HG02852 (cell line): ENCODE measurements at regions not wholly inside any gene's neighbourhood (a gene's known extent, or its start where the extent isn't known, plus 50 kb on each side); places are given as distances from the start of the nearest gene placed in this dataset.
"Not testable (repeated sequence)": the region's sequence is repeated elsewhere in the genome, so short reads cannot be mapped to it uniquely, and the experiment has no call there.

ENCODE experiments used
- ATAC-seq: cut with Tn5 transposase; IDR thresholded peaks from one replicate; pipeline ENCODE4 v1.9.1; 2021; ENCODE audit warnings: mild to moderate bottlenecking, moderate library complexity; ENCODE audit not compliant: unreplicated experiment

DNA sequence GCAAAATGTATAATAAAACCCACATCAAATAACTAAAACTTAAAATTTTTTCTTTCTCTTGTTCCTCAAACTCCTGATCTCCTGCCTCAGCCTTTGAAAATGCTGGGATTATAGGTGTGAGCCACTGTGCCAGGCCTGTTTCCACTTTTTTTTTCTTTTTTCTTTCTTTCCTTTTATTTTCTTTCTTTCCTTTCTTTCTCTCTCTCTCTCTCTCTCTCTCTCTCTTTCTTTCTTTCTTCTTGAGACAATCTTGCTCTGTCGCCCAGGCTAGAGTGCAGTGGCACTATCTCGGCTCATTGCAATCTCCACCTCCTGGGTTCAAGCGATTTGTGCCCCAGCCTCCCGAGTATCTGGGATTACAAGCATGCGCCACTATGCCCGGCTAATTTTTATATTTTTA, 164.6 kb downstream of the OR2B2 start:
- ATAC-seq = no peak

DNA sequence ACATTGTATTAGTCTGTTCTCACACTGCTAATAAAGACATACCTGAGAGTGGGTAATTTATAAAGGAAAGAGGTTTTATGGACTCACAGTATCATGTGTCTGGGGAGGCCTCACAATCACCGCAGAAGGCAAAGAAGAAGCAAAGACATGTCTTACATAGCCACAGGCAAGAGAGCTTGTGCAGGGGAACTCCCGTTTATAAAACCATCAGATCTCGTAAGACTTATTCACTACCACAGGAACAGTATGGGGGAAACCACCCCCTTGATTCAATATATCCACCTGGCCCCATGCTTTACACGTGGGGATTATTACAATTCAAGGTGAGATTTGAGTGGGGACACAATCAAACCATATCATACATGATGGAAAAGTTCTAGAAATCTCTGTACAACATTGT, 165.3 kb downstream of the OR2B2 start:
- ATAC-seq = not testable (repeated sequence)

DNA sequence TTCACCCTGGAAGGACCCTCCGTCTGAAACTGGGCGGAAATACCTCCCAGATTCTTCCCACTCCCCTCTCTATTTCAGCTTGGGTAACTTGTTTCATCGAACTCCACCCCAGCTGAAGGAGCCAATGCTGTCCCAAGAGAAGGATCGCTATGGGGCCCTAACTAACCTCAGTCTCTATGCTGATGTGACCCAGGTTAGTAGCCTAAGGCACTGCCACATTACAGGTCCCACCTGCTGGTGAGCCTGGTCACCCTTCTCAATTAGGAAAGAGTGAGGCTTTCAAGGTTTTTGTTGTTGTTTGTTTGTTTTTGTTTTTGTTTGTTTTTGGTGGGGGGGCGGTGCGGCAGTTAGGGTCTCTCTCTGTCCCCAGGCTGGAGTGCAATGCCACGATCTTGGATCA, 168.4 kb downstream of the OR2B2 start:
- ATAC-seq = no peak

DNA sequence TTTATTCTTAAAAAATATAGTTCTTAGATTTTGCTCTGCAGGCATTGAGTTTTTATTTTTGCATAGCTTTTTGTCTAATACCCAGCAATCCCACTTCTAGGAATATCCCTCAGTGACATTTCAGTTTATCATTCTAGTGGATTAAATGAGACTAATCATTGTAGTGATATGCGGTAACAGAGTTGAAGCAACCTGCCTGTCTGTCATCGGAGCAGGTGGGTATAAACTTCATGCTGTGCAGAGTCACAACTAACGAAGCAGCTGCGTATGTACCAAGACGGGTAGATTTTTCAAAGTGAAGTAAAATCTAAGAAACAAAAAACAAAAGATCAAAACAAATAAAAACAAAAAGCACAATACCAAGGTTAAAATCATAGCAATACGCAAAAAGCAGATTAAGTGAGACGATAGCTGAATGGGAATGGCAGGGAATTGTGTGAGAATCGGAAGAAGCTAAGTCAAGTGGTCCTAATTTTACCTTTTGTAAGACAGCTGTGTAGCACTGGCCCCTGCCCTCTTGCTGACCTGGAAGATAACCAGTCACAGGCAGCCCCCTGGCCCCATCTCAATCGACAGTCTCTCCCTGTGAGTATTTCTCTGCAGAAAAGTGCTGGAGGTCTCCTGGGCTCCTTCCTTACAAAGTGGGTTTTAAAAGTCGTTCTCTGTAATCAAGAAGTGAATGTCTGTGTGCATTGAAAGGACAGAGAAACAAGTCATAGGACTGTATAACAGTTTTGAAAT, 169.2 kb downstream of the OR2B2 start:
- no peak for ATAC-seq

DNA sequence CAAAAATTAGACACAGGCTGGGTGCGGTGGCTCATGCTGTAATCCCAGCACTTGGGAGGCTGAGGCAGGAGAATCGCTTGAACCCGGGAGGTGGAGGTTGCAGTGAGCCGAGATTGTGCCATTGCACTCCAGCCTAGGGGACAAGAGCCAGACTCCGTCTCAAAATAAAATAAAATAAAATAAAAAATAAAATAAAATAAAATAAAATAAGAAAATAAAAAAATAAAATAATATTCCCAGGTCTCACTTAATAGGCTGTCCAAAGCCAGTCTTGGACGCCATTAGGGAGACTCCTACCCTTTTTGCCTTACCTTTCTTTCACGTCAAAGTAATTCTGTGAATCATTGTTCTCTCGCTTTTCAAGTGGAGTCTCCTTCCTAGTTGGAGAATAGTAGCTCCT, 172.3 kb downstream of the OR2B2 start:
- ATAC-seq = not testable (repeated sequence)

DNA sequence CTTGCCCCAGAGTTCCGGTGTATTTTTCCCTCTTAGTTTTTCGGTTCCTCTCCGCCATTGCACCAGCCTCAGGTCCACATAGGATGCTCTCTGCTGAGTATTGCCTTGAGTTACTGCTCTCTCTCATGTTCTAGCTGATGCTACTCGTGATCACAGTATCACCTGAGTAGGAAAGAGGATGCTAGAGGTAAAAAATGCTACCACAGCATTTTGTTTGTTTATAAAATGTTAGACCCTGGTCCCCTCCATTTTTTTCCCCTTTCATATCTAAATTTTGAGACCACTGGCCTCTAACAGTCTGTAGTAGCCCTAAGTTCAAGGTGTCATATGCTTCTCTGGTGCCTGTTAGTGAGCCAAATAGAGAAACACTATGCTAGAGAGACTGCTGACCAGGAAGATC, 175.5 kb downstream of the OR2B2 start:
- ATAC-seq = no peak

DNA sequence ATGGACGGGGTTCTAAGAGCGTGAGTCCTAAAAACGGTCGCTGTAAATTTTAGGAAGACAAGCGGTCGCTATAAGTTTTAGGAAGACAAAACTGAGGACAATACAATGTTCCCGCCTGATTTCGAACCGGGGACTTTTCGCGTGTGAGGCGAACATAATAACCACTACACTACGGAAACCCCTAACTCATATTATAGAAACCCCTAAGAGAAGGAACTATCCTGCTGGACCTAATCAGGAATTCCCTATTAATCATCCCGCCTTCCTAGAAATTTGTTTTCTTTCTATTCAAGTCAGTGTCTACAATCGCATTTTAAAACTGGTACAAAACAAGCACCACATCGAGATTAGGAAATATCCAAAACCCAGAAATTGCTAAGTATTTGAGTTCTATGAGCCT, 183.8 kb downstream of the OR2B2 start:
- no peak for ATAC-seq

DNA sequence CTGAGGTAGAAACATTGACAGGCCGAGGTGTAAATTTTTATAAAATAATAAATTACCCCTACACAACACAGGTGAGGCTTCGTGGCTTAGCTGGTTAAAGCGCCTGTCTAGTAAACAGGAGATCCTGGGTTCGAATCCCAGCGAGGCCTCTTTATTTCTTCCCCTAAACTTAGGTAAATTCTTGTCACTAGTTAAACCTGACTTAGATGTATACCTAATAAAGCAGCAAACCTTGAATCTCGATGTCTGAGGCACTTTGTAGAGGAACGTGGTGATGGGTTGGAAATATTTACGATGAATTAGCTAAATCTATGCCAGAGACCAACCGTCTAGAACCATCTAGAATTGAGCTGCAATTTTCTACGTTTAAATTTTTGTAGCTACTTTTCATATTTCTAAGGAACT, 185.6 kb downstream of the OR2B2 start:
- ATAC-seq = no peak

DNA sequence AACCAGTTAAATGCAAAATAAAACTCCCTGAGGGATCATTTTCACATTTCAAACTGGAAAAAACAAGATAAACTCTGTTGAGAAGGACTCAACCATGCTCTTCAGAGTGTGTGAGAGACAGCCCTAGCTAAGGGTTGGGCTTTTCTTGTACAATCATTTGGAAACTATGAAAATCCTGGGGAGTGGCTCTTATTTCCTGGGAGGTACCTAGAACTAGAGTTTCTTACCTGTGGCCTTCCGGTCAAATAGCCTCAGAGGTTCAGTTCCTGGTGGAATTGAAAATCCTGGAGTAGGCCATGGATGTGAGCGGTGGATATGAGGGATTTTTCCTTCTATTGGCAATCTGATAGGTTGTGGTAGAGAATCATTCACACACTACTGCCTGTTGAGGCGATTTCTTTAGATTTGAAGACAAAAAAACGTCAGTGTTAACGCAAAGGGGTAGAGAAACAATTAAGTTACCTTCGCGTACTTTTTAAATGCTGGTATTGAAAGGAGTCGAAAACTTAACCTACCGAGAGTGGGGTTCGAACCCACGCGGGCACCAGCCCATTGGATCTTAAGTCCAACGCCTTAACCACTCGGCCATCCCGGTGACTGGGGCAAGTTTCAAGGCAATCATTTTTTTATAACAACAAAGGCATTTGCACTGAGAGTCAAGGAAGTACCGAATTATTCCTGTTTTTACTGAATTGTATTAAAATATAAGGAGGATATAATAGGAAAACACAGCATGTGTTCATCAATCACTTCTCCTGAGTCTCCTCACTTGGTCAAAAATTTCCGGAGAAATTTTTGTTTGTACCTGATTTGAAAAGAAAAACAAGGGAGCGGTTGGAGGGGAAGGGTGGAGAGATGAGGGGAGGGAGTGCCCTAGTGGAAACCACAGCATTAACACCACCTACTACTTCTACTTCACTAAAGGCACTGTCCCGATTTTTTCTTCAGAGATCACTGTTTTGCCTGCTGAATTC, 191.3 kb downstream of the OR2B2 start:
- ATAC-seq = no peak

DNA sequence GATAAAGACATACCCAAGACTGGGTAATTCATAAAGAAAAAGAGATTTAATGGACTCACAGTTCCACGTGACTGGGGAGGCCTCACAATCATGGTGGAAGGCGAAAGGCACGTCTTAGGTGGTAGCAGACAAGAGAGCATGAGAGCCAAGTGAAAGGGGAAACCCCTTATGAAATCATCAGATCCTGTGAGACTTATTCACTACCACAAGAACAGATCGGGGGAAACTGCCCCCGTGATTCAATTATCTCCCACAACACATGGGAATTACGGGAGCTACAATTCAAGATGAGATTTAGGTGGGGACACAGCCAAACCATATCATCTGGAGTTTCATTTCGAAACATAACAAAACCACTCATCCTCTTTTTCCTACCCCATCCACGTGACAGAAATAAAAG, 193.2 kb downstream of the OR2B2 start:
- not testable (repeated sequence) for ATAC-seq

DNA sequence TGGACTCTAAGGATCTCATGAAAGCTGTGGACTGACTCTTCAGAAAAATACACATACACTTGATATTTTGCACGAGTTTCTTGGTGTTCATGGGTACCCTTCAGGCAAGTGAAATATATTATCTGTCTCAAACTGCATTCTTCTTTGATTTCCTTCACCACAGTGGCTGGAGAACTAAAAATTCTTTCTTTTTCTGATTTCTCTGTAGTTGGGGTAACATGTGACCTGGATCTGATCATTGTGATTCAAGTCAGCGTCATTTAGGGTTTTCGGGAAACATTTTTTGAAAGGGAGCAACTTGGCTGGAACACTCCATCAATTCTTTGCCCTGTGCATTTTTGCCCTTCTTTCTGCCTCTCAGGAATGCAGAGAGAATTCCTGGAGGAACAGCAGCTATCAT, 205.8 kb downstream of the OR2B2 start:
- ATAC-seq = no peak

DNA sequence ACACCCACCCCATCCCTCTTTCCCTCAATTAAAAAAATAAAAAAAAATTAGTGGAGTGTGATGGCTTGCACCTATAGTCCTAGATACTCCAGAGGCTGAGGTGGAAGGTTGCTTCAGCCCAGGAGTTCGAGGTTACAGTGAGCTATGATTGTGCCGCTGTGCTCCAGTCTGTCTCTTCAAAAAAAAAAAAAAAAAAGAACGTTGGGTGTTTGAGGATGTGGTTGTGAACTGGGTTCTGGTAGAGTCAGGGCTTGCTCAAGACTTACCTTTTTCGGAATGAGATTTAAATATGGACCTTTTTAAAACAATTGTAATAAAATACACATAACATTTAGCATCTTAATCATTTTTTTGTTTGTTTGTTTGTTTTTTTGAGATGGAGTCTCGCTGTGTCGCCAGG, 211.9 kb downstream of the OR2B2 start:
- no peak for ATAC-seq

DNA sequence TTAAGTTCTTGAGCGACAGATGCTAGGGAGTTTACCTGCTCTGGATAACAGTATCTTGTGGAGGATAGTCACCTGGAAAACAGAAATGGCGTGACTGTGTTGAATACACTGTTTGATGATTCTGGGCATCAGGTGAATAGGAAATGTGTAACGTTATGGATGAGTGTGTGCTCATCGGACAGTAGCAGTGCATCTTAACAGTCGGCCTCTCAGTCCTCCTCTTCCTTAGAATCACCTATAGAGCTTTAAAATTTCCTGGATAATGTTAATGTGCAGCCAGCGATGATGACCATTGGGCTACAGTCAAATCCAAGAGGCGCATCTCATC, 217.7 kb downstream of the OR2B2 start:
- no peak for ATAC-seq

DNA sequence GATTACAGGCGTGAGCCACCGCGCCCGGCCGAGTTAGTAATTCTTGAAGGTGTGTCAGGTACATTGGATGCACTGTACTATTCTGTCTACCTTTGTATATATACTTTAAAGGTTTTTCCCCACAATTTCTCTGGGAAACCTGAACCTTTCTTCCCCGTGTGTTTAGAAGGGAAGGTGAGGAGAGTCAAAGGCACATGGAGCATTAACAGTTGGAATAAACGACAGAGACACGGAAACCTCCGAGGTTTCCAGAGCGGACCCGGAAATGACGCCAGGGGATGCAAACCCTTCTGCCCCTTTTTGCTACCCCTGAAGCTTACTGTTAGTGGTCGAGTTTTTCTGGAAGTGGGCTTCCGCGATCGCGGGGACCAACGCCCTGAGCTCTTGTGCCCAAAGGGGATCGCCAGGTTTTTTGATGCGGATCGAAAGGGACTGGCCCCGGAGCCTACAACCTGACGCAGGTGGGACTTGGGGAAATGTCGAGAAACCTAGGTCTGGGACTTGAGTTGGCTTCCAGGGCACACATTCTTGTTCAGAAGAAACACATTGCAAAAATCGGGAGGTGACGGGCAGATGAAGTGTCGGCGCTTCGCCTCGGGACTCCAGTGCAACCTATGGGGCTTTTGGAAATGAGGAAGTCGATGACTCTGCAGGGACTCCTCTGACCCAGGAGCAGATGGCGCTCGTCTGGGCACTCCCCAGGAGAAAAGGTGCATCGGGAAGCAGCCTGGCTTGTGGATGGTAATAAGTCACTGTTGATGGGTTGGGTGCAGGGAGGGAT, 218.2 kb downstream of the OR2B2 start:
- peak; percentile 56 for ATAC-seq

DNA sequence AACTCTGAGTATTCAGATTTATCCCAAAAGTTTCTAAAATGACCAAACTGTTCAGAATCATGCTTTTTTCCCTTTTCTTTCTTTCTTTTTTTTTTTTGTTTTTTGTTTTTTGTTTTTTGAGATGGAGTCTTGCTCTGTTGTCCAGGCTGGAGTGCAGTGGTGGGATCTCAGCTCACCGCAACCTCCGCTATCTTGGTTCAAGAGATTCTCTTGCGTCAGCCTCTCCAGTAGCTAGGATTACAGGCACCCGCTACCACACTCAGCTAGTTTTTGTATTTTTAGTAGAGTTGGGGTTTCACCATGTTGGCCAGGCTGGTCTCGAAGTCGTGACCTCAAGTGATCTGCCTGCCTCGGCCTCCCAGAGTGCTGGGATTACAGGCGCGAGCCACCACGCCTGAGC, 219.2 kb upstream of the ZNF184 start:
- ATAC-seq = not testable (repeated sequence)

DNA sequence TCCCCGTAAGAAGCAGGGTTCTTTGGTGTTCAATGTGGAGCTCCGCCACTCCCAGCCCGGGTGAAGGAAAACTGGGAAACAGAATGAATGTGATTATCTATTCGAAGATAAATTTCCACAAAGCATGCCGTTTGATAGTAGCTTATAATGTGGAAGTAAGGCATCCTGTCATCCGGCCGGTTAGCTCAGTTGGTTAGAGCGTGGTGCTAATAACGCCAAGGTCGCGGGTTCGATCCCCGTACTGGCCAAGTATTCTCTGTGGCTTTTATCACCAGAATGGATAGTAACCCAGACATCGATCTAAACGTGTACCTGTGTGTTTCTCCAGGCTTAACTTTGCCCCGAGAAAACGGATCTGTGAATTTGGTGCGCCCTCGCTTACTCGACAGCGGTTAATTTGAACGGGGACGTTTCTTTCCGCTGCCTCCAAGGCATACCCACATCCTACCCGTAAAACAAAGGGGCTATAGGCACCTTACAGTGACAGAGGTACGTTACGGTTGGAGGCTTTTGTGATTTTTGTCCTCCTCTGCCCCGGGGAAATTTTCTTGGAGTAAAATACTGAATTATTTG, 215.2 kb upstream of the ZNF184 start:
- peak; percentile 51 for ATAC-seq

DNA sequence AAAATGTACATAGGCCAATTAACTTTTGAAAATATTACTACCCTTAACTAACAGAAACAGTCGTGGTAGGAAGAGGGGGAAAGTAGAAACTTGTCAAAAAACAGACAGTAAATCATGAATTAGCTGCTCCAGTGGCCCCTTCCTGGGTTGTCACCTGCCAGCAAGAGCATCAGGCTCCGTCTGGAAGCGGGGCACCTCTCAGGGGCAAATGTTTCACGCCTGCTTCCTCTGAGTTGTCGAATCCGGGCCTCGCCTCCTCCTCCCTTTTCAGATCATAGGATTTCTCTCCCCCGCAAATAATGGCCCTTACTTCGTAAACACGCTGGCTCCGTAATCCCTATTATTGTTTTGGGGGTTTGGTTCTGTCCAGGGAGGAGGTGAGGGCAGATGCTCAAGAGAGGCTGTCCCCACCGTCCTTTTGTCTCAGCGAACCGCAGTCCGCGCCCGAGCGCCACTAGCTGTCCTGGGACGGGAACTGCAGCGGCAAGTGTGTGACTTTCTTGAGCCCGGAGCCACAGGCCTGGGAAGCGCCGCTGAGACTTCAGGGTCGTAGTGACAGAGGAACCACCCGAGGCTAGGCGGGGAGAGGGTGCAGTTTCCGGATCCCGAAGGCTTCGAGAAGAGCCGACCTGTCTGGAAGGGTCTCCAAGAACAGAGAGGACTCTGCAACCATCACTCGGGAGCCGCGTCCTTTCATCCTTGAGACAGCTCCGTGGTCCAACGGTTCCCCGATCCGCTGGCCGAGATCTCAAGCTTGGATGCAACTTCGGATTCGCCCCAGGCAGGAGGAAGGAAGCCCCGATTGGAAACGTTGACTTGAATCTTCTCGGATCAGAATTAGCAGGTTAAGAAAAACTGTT, 214.5 kb upstream of the ZNF184 start:
- ATAC-seq = peak; percentile 61

DNA sequence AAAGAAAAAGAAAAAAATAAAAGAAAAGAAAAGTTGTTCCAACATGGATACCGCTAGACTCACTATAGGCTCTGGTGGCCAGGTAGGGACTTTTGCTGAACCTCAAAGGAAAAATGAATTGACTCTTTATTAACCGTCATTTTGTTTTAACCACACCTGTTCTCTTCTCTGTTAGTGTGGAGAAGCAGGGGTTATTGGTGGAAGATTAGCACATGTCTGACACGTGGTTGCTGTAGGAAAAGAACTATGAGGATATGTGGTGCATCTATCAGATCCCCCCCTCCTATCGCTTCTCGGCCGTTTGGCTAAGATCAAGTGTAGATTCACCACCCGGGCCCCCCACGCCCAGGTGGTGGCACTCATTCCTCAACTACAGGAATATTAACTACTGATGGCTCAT, 212.4 kb upstream of the ZNF184 start:
- ATAC-seq = no peak

DNA sequence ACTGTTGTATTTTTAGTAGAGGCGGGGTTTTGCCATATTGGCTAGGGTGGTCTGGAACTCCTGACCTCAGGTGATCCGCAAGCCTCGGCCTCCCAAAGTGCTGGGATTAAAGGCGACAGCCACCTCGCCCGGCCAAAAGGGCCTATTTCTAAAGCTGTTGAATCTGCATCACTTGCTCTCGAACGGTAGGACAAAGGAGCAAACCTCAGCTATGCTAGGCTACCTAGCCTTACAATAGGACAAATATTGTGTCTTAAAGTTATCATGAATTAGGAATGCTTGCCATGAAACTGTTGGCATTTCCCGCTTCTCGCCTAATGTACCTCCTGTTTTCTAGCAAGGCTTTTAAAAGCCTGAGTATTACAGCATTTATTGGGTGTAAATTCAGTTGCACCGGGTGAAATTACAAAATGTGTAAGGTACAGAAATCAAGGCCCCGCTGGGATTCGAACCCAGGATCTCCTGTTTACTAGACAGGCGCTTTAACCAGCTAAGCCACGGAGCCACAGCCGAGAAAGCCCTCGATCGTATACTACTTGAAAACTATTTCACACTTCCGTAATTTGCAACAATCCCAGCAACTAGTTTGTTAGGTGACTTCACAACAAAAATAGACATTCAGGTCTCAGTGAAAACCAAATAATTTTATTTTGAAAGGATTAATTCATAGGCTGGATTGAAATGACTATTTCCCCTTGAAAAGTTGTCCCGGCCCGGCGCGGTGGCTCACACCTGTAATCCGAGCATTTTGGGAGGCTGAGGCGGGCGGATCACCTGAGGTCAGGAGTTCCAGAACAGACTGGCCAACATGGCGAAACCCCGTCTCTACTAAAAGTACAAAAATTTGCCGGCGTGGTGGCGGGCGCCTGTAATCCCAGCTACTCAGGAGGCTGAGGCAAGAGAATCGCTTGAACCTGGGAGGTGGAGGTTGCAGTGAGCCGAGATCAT, 211.6 kb upstream of the ZNF184 start:
- ATAC-seq = no peak
